ENCODE measurements at regions not wholly inside any gene's neighbourhood (a gene's known extent, or its start where the extent isn't known, plus 50 kb on each side); places are given as distances from the start of the nearest gene placed in this dataset.

DNA sequence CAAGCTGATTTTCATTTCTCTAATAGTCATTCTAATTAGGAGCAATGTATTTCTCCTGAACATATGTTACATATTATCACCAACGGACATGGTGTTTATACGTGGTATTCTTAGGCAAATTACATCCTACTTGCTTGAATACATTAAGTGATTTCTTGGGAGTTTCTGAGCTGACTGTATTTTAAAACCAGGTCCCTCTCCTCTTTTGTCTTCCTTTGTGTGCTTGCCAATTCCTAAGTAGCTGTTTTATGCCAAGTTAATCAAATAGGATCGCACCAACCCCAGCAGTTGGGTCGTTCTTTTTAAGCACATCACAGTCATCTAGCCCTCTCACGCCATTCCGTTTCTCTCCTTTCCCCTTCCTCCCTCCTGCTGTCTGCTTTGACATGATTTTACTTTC lies 75.4 kb upstream of the MAP2 start:
- Histone ChIP-seq H3K9me3 (ENCODE audit: control insufficient read depth, low read depth, low read length) (no peaks in the 10 kb centered on the region), H3K23ac (ENCODE audit: insufficient read length, low read depth, low read length) (no peak overlapping the region), H3K9ac (ENCODE audit: extremely low read depth, insufficient read length, low read length) (no peak overlapping the region), H3K27ac (ENCODE audit: insufficient read length, low read depth, low read length) (no peak overlapping the region), H3K79me1 (ENCODE audit: insufficient read depth, low read depth, low read length, poor library complexity, severe bottlenecking) (no peaks in the 10 kb centered on the region), H4K5ac (ENCODE audit: insufficient read length, low read depth, low read length) (no peak overlapping the region), H3K27me3 (ENCODE audit: insufficient read depth, low read length) (no peaks in the 10 kb centered on the region), H3K23me2 (ENCODE audit: insufficient read length, low read depth, low read length, poor library complexity, severe bottlenecking) (no peaks in the 10 kb centered on the region), H2BK20ac (ENCODE audit: low read depth, low read length, poor library complexity, severe bottlenecking) (no peak overlapping the region), H3K14ac (ENCODE audit: insufficient read depth, low read length) (no peak overlapping the region), H3K4ac (ENCODE audit: low read depth, low read length) (no peak overlapping the region), H2AFZ (ENCODE audit: low read length) (no peak overlapping the region), H3T11ph (ENCODE audit: low read length) (no peak overlapping the region), H4K91ac (ENCODE audit: insufficient read length, low read depth, low read length) (no peak overlapping the region), H4K20me1 (ENCODE audit: control insufficient read depth, insufficient read depth, insufficient read length) (no peaks in the 10 kb centered on the region), H4K8ac (replicated peaks; ENCODE audit: insufficient read length, low read depth, low read length) (no peak overlapping the region), H2BK15ac (ENCODE audit: low read depth, low read length) (no peak overlapping the region), H2BK12ac (ENCODE audit: insufficient read length, low read depth, low read length) (no peak overlapping the region), H3K56ac (ENCODE audit: insufficient read length, low read depth, low read length) (no peak overlapping the region), H2AK5ac (ENCODE audit: insufficient read length, low read length) (no peak overlapping the region), H2BK5ac (ENCODE audit: insufficient read length, low read length) (no peak overlapping the region), H3K4me2 (ENCODE audit: insufficient read depth, insufficient read length, low read length) (no peak overlapping the region), H3K79me2 (ENCODE audit: insufficient read depth, low read length) (no peaks in the 10 kb centered on the region), H3K4me1 (ENCODE audit: insufficient read depth, low read length) (peaks cover 2% of the 10 kb centered on the region; the same call in 1 of the 2 replicates), H2BK120ac (ENCODE audit: low read depth, low read length, poor library complexity, severe bottlenecking) (no peak overlapping the region), H3K18ac (ENCODE audit: insufficient read length, low read depth, low read length) (no peak overlapping the region)
- TF ChIP-seq, protein P1, sequence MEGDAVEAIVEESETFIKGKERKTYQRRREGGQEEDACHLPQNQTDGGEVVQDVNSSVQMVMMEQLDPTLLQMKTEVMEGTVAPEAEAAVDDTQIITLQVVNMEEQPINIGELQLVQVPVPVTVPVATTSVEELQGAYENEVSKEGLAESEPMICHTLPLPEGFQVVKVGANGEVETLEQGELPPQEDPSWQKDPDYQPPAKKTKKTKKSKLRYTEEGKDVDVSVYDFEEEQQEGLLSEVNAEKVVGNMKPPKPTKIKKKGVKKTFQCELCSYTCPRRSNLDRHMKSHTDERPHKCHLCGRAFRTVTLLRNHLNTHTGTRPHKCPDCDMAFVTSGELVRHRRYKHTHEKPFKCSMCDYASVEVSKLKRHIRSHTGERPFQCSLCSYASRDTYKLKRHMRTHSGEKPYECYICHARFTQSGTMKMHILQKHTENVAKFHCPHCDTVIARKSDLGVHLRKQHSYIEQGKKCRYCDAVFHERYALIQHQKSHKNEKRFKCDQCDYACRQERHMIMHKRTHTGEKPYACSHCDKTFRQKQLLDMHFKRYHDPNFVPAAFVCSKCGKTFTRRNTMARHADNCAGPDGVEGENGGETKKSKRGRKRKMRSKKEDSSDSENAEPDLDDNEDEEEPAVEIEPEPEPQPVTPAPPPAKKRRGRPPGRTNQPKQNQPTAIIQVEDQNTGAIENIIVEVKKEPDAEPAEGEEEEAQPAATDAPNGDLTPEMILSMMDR (conservative IDR thresholded peaks at IDR 0.05) = no peak
- Mint-ChIP-seq H3K27me3 (ENCODE audit: low read depth) (no peaks in the 10 kb centered on the region), H3K4me3 (peak overlapping the region in 1 of 2 experiments; percentile 31; a peak in 1 of 5 replicates), H3K4me1 (peaks cover 21 to 23% of the 10 kb centered on the region in 2 experiments), H3K9me3 (no peaks in the 10 kb centered on the region; a peak in 1 of 5 replicates), H3K27ac (peak overlapping the region in 2 of 3 experiments; percentile 21 to 45; a peak in 2 of 7 replicates), H3K36me3 (ENCODE audit: insufficient read depth in 1 of 3, low read depth in 3 of 3) (no peaks in the 10 kb centered on the region)
- no peak for DNase-seq
- no CpG with 5 or more reads among the region's 6 CpGs for WGBS (ENCODE audit: extremely low coverage, insufficient read length, low lambda C conversion rate)

Measured in H9 (cell line).